ENCODE measurements at regions not wholly inside any gene's neighbourhood (a gene's known extent, or its start where the extent isn't known, plus 50 kb on each side); places are given as distances from the start of the nearest gene placed in this dataset.

GRCh38 chrX:39755143-39756032, 342.4 kb downstream of the BCOR start:
- peak in 1 of 2 donors; percentile 14 for DNase-seq

DNA sequence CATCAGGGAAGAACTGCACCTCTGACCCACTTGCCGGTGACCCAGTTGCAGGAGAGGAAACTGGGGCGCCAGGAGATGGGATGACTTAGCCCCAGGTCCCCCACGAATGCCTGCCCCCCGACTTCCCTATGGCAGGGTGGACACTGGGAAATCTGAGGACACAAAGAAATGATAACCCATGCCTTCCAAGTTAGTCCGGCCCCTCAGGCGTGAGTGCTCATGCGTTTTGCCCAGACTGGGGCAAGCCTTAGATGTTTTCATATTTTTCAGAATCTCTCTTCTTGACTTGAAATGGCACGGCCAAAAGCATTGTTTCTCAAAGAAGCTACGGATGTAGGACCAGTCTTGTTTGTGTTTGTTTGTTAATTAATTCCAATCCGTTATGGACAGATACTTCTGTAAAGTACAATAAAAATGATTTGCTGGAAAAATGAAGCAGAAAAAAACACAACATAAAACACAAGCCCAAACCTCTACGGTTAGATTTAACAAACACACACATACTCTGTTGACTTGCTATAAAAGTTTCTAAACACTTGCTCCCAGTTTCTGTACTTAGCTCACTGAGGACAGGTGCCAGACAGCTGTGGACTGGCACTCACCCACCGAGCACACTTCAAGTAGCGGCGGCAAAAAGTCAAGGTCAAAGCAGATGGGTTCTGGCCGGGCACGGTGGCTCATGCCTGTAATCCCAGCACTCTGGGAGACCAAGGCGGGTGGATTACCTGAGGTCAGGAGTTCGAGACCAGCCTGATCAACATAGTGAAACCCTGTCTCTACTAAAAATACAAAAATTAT, 341.5 kb downstream of the BCOR start:
- DNase-seq = no peak

GRCh38 chrX:39757971-39758370, 339.8 kb downstream of the BCOR start:
- DNase-seq = no peak

DNA sequence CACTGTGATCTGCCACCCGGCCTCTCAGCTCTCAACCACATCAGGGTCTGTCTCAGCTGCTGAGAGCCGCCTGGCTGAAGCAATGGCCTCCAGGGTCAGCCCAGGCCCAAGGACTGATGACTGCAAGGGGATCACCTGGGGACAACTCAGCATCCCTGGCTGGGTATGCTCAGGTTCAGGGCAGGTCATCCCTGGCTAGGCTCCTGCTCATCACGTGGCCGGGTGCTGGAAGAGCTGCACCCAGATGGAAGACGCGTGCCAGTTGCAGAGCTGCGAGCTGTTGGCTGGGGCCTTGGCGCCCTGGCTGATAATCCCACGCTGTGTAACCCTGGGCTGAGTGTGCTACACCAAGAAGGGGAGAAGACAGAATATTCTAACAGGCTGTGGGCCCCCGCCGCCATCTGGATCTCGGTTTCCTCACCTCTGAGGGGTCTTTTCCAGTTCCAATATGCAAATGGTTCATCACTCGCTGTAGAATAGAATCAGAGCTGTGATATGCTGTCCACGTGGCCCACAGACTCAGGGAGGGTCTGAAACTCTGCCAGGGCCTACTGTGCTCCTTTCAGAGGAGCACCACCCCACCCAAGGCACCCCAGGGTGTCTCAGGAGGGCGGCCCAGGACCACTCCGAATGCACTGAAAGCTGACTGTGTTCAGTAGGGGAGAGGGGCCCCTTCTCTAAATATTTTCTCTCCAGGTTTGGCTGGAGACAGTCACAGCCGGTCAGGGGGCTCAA, 338.8 kb downstream of the BCOR start:
- DNase-seq = no peak

- DNase-seq = no peak
Observed at GRCh38 chrX:39759526-39760224, 338.1 kb downstream of the BCOR start.

GRCh38 chrX:39760930-39761329, 336.8 kb downstream of the BCOR start:
- no peak for DNase-seq

GRCh38 chrX:39762266-39762841, 335.4 kb downstream of the BCOR start:
- no peak for DNase-seq

- DNase-seq = no peak
Observed at GRCh38 chrX:39764441-39764914, 333.3 kb downstream of the BCOR start.

DNA sequence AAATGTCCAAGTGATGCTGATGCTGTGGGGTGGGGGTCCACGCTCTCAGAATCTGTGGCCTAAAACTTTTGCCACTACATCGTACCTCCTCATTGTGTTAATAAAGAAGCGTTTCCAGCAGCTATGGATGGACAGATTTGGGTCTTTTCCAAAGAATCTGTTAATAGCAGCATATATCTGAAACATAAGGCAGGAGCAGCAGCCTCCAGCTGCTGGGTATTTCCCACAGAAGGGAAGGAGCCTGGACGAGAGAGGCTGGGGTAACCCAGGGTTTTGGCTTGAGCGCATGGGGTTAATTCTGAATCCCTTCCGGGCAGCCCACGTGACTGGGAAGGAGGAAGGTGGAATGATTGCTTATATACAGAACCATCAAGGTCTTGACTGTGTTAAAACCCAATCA, 332.4 kb downstream of the BCOR start:
- DNase-seq = no peak

- DNase-seq = no peak
Observed at GRCh38 chrX:39766085-39766726, 331.6 kb downstream of the BCOR start.

DNA sequence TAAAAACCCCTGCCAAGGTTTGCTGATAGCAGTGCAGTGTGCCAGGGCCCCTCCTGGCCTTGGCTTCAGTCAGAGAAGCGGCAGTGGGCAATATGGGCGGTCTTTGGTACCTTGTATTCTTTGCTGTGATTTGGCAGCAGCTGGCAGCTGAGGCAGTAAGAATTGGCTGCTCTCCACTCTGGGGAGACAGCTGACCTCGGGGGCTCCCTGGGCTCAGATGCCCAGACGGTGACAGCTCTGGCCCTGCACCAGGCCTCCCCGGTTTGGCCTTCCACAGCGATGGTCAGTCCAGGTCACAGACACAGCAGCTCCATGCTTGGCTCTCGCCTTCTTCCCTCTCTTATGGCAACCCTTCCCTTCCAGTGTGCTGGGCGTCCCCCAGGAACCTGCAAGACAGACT, 330.9 kb downstream of the BCOR start:
- DNase-seq = no peak

- peak in 1 of 2 donors; percentile 6 for DNase-seq
Observed at GRCh38 chrX:39767446-39767845, 330.3 kb downstream of the BCOR start.

GRCh38 chrX:39769748-39770147, 328.0 kb downstream of the BCOR start:
- no peak for DNase-seq

DNA sequence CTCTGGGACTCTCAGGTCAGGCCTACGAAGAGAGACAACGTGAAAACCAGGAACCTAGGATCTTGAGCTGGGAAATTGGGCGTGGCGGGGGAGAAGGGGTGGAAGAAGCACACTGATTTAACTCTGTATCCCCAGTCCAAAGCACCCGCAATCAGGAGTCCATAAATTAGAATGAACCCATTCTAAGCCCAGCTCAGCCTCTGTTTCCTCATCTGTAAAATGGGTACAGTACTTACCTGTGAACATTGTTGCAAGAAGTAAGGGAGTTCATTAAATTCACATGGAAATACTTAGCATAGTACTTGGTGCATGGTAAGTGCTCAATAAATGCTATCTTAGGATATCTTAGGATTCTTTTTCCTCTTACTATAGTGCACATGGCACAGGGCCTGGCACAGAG, 326.7 kb downstream of the BCOR start:
- no peak for DNase-seq

DNA sequence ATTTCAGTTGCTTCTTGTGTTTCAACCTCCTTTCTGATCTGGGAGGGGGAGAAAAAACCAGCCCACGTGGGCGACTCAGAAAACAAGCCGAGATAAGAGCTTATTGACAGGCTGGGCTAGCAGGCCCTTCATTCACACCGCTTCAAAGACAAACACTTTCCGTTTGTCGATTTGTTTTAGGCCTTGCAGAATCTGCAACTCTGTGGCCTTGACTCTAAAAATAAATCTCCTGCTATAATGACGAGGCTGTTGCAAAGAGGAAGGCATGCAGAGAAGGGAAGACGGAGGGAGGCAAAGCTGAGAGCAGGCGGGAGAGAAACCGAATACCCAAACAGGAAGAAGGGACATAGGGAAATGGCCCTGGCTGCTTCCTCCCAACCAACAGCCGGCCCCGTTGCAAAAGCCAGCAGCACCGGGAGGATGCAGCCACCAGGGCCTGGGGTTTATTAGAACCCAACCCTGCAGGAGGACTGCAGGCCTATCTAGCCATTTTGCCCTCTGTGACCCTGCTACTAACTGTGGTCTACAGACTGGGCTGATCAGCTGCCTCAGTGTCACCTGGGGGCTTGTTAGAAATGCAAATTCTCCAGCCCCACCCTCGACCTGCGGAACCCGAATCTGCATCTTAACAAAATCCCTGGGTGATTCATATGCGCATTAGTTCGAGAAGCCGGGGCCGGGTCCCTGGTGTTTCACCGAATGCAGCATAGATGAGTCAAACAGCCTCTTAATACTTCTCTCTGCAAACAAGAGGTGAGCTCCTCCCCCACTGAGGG, 325.5 kb downstream of the BCOR start:
- peak; percentile 60 for DNase-seq

GRCh38 chrX:39773150-39773549, 324.6 kb downstream of the BCOR start:
- no peak for DNase-seq

DNA sequence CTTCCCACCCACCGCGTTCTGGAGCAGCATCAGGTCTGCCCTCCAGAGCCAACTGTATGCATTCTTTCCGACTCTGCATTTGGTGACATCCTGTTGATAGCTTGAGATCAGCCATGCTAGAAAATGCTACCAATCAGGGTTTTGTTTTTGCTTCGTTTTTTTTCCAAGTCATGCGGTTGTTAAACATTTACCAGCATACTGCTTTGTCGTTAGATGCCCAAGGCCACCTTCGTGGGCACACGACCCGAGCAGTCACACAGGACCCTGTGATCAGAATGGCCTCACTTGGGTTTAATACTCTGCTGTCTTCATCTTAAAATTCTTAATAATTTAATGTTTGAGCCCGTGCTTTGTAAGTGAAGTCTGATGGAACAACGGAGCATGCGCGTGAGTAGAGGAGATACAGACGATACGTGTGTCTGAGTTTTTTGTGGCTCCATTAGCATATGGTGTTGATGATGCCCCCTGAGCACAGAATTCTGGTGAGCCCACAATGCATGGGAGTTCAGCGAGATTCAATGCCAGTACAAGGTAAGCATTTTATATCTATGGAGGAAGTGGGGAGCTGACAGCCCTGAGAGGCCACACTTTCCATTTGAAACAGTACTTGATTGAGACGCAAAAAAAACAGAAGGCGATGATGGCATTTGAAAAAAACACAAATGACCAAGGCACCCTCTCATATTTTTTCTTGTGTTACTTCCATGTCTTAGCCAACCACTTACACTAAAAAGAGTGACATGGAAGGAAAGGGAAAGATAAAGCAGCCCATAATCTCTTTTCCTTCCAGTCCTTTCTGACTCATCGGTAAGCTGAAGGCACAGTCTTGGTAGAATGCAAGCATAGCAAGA, 323.6 kb downstream of the BCOR start:
- DNase-seq = no peak

- DNase-seq = no peak
Observed at GRCh38 chrX:39774774-39775328, 322.9 kb downstream of the BCOR start.

GRCh38 chrX:39777623-39778025, 320.1 kb downstream of the BCOR start:
- peak; percentile 17 to 44 for DNase-seq

Measured in inflammatory macrophage (primary cell).